ENCODE measurements at regions not wholly inside any gene's neighbourhood (a gene's known extent, or its start where the extent isn't known, plus 50 kb on each side); places are given as distances from the start of the nearest gene placed in this dataset.

GRCh38 chr1:9429342-9429711 is 109.9 kb upstream of the SLC25A33 start:
- Histone ChIP-seq H3K27me3 (no peaks in the 10 kb centered on the region), H3K9me3 (no peaks in the 10 kb centered on the region), H3K27ac (peak overlapping the region; percentile 82 to 95 (median 89)), H3K4me1 (peaks cover 10 to 30% (median 14%) of the 10 kb centered on the region in 3 donors), H3K36me3 (no peaks in the 10 kb centered on the region), H3K4me3 (peak overlapping the region; percentile 42 to 77 (median 58))
- 35 to 37% methylated on average over 6 of the region's 6 CpGs for WGBS, 2 donors
- DNase-seq, result no peak
- TF ChIP-seq CTCF (IDR thresholded peaks at IDR 0.05) (no peak), POLR2A (IDR thresholded peaks at IDR 0.05) (no peak)
- intact Hi-C loops (cut with DNase I), result no loop called here

GRCh38 chr1:9434247-9435152 is 104.8 kb upstream of the SLC25A33 start:
- WGBS, 2 donors, result 74 to 79% methylated on average over 10 to 11 of the region's 11 CpGs
- Histone ChIP-seq H3K4me3 (no peak overlapping the region), H3K4me1 (peaks cover 2 to 32% (median 27%) of the 10 kb centered on the region in 3 donors), H3K36me3 (no peaks in the 10 kb centered on the region), H3K27ac (peak overlapping the region in 2 of 4 donors; percentile 13 to 28), H3K9me3 (no peaks in the 10 kb centered on the region), H3K27me3 (no peaks in the 10 kb centered on the region)
- intact Hi-C loops (cut with DNase I), result no loop called here
- DNase-seq, result no peak
- TF ChIP-seq POLR2A (IDR thresholded peaks at IDR 0.05), result no peak
- no peak for TF ChIP-seq CTCF (IDR thresholded peaks at IDR 0.05)

DNA sequence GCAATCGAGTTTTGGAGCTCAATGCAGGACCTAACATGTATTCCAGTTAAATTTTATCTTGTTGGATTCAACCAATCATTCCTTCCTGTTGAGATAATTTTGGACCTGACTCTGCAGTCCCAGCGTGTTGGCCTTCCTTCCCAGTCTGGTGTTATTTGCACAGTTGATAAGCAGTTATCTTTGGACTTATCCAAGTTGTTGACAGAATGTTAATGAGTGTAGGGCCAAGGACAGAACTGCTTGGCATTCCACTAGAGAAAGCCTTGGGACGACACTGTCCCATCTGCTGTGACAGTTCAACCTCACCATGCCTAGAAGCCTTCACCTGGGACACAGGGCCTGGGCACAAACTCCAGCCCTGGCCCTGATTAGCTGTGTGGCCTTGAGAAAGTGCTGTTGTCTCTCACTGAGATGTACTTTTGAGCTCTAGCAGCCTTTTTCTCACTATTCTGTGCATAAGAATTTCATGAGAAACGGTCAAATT is 104.1 kb upstream of the SLC25A33 start:
- H3K36me3 ChIP-seq, result no peaks in the 10 kb centered on the region
- intact Hi-C loops (cut with DNase I), result no loop called here
- no peak overlapping the region for H3K4me3 ChIP-seq
- DNase-seq, result no peak
- WGBS, 2 donors, result 55 to 59% methylated on average over 4 of the region's 4 CpGs
- H3K9me3 ChIP-seq, result no peaks in the 10 kb centered on the region
- no peaks in the 10 kb centered on the region for H3K27me3 ChIP-seq
- peak overlapping the region in 2 of 4 donors; percentile 23 to 30 for H3K27ac ChIP-seq
- no peak for TF ChIP-seq POLR2A (IDR thresholded peaks at IDR 0.05)
- TF ChIP-seq CTCF (IDR thresholded peaks at IDR 0.05), result no peak
- H3K4me1 ChIP-seq, result peaks cover 0 to 31% (median 27%) of the 10 kb centered on the region in 3 donors

GRCh38 chr1:9435854-9436640 is 103.2 kb upstream of the SLC25A33 start:
- Histone ChIP-seq H3K4me1 (peaks cover 0 to 36% (median 31%) of the 10 kb centered on the region in 3 donors), H3K9me3 (no peaks in the 10 kb centered on the region), H3K27ac (peak overlapping the region in 1 of 4 donors; percentile 30), H3K36me3 (no peaks in the 10 kb centered on the region), H3K27me3 (no peaks in the 10 kb centered on the region), H3K4me3 (no peak overlapping the region)
- TF ChIP-seq POLR2A (IDR thresholded peaks at IDR 0.05), result no peak
- TF ChIP-seq CTCF (IDR thresholded peaks at IDR 0.05), result no peak
- 68 to 89% methylated on average over 2 to 4 of the region's 5 CpGs for WGBS, 2 donors
- intact Hi-C loops (cut with DNase I), result no loop called here
- no peak for DNase-seq
